OCI-M2 (cell line): ENCODE measurements at regions not wholly inside any gene's neighbourhood (a gene's known extent, or its start where the extent isn't known, plus 50 kb on each side); places are given as distances from the start of the nearest gene placed in this dataset.
"Not testable (repeated sequence)": the region's sequence is repeated elsewhere in the genome, so short reads cannot be mapped to it uniquely, and the experiment has no call there.

Experiments
- DNase-seq: peaks from one replicate; lab custom pipeline; 2025; ENCODE audit not compliant: unreplicated experiment; lab: John Stamatoyannopoulos, UW

- not testable (repeated sequence) for DNase-seq
These were observed 152.4 kb upstream of the NOTCH2NLA start for GRCh38 chr1:146381196-146381595.

GRCh38 chr1:146376708-146377496 is 148.1 kb upstream of the NOTCH2NLA start:
- peak; percentile 72 for DNase-seq

- DNase-seq = not testable (repeated sequence)
These were observed 147.5 kb upstream of the NOTCH2NLA start for GRCh38 chr1:146376309-146376707.

GRCh38 chr1:146375108-146375507 is 146.3 kb upstream of the NOTCH2NLA start:
- DNase-seq = not testable (repeated sequence)

- not testable (repeated sequence) for DNase-seq
These were observed 141.1 kb upstream of the NOTCH2NLA start for GRCh38 chr1:146369940-146370339.

- DNase-seq = not testable (repeated sequence)
These were observed 126.6 kb upstream of the NOTCH2NLA start for GRCh38 chr1:146355373-146355772.

- DNase-seq = not testable (repeated sequence)
These were observed 98.0 kb upstream of the NOTCH2NLA start for GRCh38 chr1:146326863-146327262.

GRCh38 chr1:146324463-146324862 is 95.6 kb upstream of the NOTCH2NLA start:
- not testable (repeated sequence) for DNase-seq

- not testable (repeated sequence) for DNase-seq
These were observed 94.5 kb upstream of the NOTCH2NLA start for GRCh38 chr1:146323302-146323701.

- not testable (repeated sequence) for DNase-seq
These were observed 94.1 kb upstream of the NOTCH2NLA start for GRCh38 chr1:146322893-146323292.

- DNase-seq = not testable (repeated sequence)
These were observed 89.9 kb upstream of the NOTCH2NLA start for GRCh38 chr1:146318715-146319114.

GRCh38 chr1:146317785-146318184 is 89.0 kb upstream of the NOTCH2NLA start:
- DNase-seq = not testable (repeated sequence)

- DNase-seq = not testable (repeated sequence)
These were observed 85.8 kb upstream of the NOTCH2NLA start for GRCh38 chr1:146314449-146315246.

GRCh38 chr1:146310579-146310978 is 81.8 kb upstream of the NOTCH2NLA start:
- not testable (repeated sequence) for DNase-seq

- not testable (repeated sequence) for DNase-seq
These were observed 80.6 kb upstream of the NOTCH2NLA start for GRCh38 chr1:146309427-146309826.

- not testable (repeated sequence) for DNase-seq
These were observed 80.1 kb upstream of the NOTCH2NLA start for GRCh38 chr1:146308892-146309291.

GRCh38 chr1:146308152-146308551 is 79.3 kb upstream of the NOTCH2NLA start:
- DNase-seq = not testable (repeated sequence)

GRCh38 chr1:146307632-146308031 is 78.8 kb upstream of the NOTCH2NLA start:
- DNase-seq = not testable (repeated sequence)

GRCh38 chr1:146306651-146307050 is 77.8 kb upstream of the NOTCH2NLA start:
- DNase-seq = not testable (repeated sequence)

- not testable (repeated sequence) for DNase-seq
These were observed 76.6 kb upstream of the NOTCH2NLA start for GRCh38 chr1:146305442-146305841.

- not testable (repeated sequence) for DNase-seq
These were observed 69.7 kb upstream of the NOTCH2NLA start for GRCh38 chr1:146298575-146298897.
